GM12878 (cell line): ENCODE measurements at regions not wholly inside any gene's neighbourhood (a gene's known extent, or its start where the extent isn't known, plus 50 kb on each side); places are given as distances from the start of the nearest gene placed in this dataset.

Experiments used
- ATAC-seq: fragments of 200-7000 bp; cut with Tn5 transposase; 3 replicates; pipeline ENCODE4 v1.9.1; 2020; ENCODE audit warnings: mild to moderate bottlenecking, moderate library complexity
- BruUV-seq: library from RNA; stranded (reverse); fragments of 400-500 nt; replicated peaks from 2 replicates; lab custom pipeline; 2021; lab: Mats Ljungman, UMichigan
- CTCF ChIA-PET: fragments of 300-600 bp; sonication (Branson Sonifier 250); formaldehyde crosslinking; extraction: SDS; loops from one replicate; lab custom pipeline; 2021; ENCODE audit warnings: inconsistent platforms; lab: Yijun Ruan, JAX
- POLR2A ChIA-PET: fragments of 350-600 bp; formaldehyde crosslinking; extraction: SDS; loops from one replicate; lab custom pipeline; 2021; ENCODE audit warnings: inconsistent platforms; lab: Charles Lee
- RAD21 ChIA-PET: fragments of 300-600 bp; sonication (Branson Sonifier 250); formaldehyde crosslinking; loops from one replicate; lab custom pipeline; 2023; ENCODE audit warnings: antibody characterized with exemption; ENCODE audit not compliant: unreplicated experiment; lab: Charles Lee
- SMC1A ChIA-PET: fragments of 300-600 bp; sonication (Branson Sonifier 250); formaldehyde crosslinking; loops from one replicate; lab custom pipeline; 2023; ENCODE audit not compliant: unreplicated experiment, uncharacterized antibody; lab: Charles Lee
- DNase-seq: peaks from one replicate; pipeline ENCODE4 v3.0.0-alpha.2; 2011; ENCODE audit warnings: low read depth, low spot score
- FAIRE-seq: peaks from 3 replicates; lab custom pipeline; 2011; peaks lifted over from hg19 to GRCh38; lab: Jason Lieb, UNC
- H2AFZ ChIP-seq: 2 replicates; pipeline ENCODE4 v1.6.0; 2011; ENCODE audit warnings: low read depth, low read length, control low read depth; ENCODE audit not compliant: control insufficient read depth
- H3K27ac ChIP-seq: 2 replicates; pipeline ENCODE4 v1.5.1; 2011; ENCODE audit warnings: control low read depth; ENCODE audit not compliant: control insufficient read depth, insufficient read depth
- H3K27me3 ChIP-seq, 2 experiments: replicated peaks in 1 of 2; 2 replicates each; pipeline versions ENCODE4 v1.6.0 to v1.6.1; 2011; ENCODE audit warnings: low read length in 1 of 2; ENCODE audit not compliant: control insufficient read depth in 2 of 2, insufficient read depth in 2 of 2
- H3K36me3 ChIP-seq, 2 experiments: 2 replicates each; pipeline ENCODE4 v1.5.1; 2011; ENCODE audit warnings: low read length in 1 of 2; ENCODE audit not compliant: control insufficient read depth in 2 of 2, insufficient read depth in 2 of 2
- H3K4me1 ChIP-seq: 2 replicates; pipeline ENCODE4 v1.6.1; 2011; ENCODE audit warnings: mild to moderate bottlenecking, low read length, moderate library complexity, mixed read lengths; ENCODE audit not compliant: control insufficient read depth, insufficient read depth
- H3K4me2 ChIP-seq: 2 replicates; pipeline ENCODE4 v1.6.0; 2011; ENCODE audit warnings: control low read depth; ENCODE audit not compliant: control insufficient read depth, insufficient read depth
- H3K4me3 ChIP-seq: fragments of 200-600 bp; sonication (generic); 2 replicates; pipeline ENCODE4 v1.5.1; 2016
- H3K79me2 ChIP-seq: 2 replicates; pipeline ENCODE4 v1.6.0; 2011; ENCODE audit warnings: low read length; ENCODE audit not compliant: control insufficient read depth, insufficient read depth
- H3K9ac ChIP-seq: 2 replicates; pipeline ENCODE4 v1.8.0; 2011; ENCODE audit warnings: low read length, control low read depth, mixed read lengths; ENCODE audit not compliant: control insufficient read depth, insufficient read depth
- H3K9me3 ChIP-seq: replicated peaks from 3 replicates; pipeline ENCODE4 v1.5.1; 2011; ENCODE audit warnings: mild to moderate bottlenecking, low read length; ENCODE audit not compliant: control insufficient read depth, insufficient read depth
- H4K20me1 ChIP-seq: 2 replicates; pipeline ENCODE4 v1.6.0; 2011; ENCODE audit not compliant: control insufficient read depth, insufficient read depth
- ATF3 ChIP-seq: IDR thresholded peaks from 2 replicates; pipeline ENCODE4 v1.6.1; 2011; ENCODE audit warnings: low read depth, mild to moderate bottlenecking, low read length, moderate library complexity, borderline replicate concordance; ENCODE audit errors: extremely low read depth
- CREM ChIP-seq: IDR thresholded peaks from 2 replicates; pipeline ENCODE4 v1.6.1; 2014; ENCODE audit warnings: antibody characterized with exemption, low read depth
- IRF3 ChIP-seq: fragments of 450-650 bp; IDR thresholded peaks from 2 replicates; pipeline ENCODE4 v1.6.1; 2014; ENCODE audit warnings: mild to moderate bottlenecking
- IRF4 ChIP-seq: IDR thresholded peaks from 2 replicates; pipeline ENCODE4 v1.6.1; 2011; ENCODE audit warnings: low read depth, low read length
- LARP7 ChIP-seq: fragments of 450-650 bp; IDR thresholded peaks from 2 replicates; pipeline ENCODE4 v1.6.1; 2017; ENCODE audit warnings: mild to moderate bottlenecking
- MEF2A ChIP-seq: IDR thresholded peaks from 2 replicates; pipeline ENCODE4 v1.6.1; 2011; ENCODE audit warnings: low read depth, mild to moderate bottlenecking, low read length, moderate library complexity; ENCODE audit not compliant: insufficient read depth
- MTA2 ChIP-seq: fragments of 450-650 bp; IDR thresholded peaks from 2 replicates; pipeline ENCODE4 v1.6.1; 2016; ENCODE audit warnings: low read depth, mild to moderate bottlenecking, moderate library complexity
- NFIC ChIP-seq: IDR thresholded peaks from 2 replicates; pipeline ENCODE4 v1.6.1; 2012; ENCODE audit warnings: low read depth, mild to moderate bottlenecking, inconsistent platforms, low read length, moderate library complexity
- PAX5 ChIP-seq: IDR thresholded peaks from 2 replicates; pipeline ENCODE4 v1.6.1; 2011; ENCODE audit warnings: low read depth, low read length, borderline replicate concordance
- PRDM15 ChIP-seq: fragments of 450-650 bp; formaldehyde crosslinking; IDR thresholded peaks from 2 replicates; pipeline ENCODE4 v1.4.0; 2020; ENCODE audit warnings: mild to moderate bottlenecking, moderate library complexity
- RELB ChIP-seq: fragments of 450-650 bp; IDR thresholded peaks from 2 replicates; pipeline ENCODE4 v1.6.1; 2017; ENCODE audit warnings: low read depth, mild to moderate bottlenecking, moderate library complexity
- REST ChIP-seq: IDR thresholded peaks from 2 replicates; pipeline ENCODE4 v1.6.1; 2012; ENCODE audit warnings: mild to moderate bottlenecking, low read depth, low read length
- SMC3 ChIP-seq: IDR thresholded peaks from 2 replicates; pipeline ENCODE4 v1.6.1; 2011; ENCODE audit warnings: low read length, improper control_type of control experiment, borderline replicate concordance
- SP1 ChIP-seq: IDR thresholded peaks from one replicate; pipeline ENCODE4 v1.6.1; 2011; ENCODE audit warnings: low read depth, low read length
- YBX1 ChIP-seq: fragments of 450-650 bp; IDR thresholded peaks from 2 replicates; pipeline ENCODE4 v1.6.1; 2016; ENCODE audit warnings: antibody characterized with exemption
- ZBED1 ChIP-seq: IDR thresholded peaks from 2 replicates; pipeline ENCODE4 v1.6.1; 2016; ENCODE audit warnings: borderline replicate concordance
- WGBS: methylation state at CpG from one replicate; pipeline ENCODE4 v1.1.6; 2016; ENCODE audit warnings: low lambda C conversion rate; ENCODE audit not compliant: insufficient replicate concordance, insufficient coverage; ENCODE audit errors: missing lambda C conversion rate; 5-methylcytosine and 5-hydroxymethylcytosine counted together
- in situ Hi-C: fragments of 300-500 bp; cut with MboI; formaldehyde crosslinking; loops from 9 replicates; pipeline ENCODE4 v1.14.3; 2018; ENCODE audit warnings: mixed read lengths
- intact Hi-C: fragments of 100-400 bp; cut with micrococcal nuclease; formaldehyde crosslinking; loops from one replicate; pipeline ENCODE4 v1.14.2; 2022; ENCODE audit not compliant: unreplicated experiment

- DNase-seq (no peak), FAIRE-seq (no peak), ATAC-seq (no peak)
- Histone ChIP-seq H3K4me1 (no peaks in the 10 kb centered on the region), H2AFZ (no peak overlapping the region), H3K36me3 (no peaks in the 10 kb centered on the region), H3K27ac (no peak overlapping the region), H3K27me3 (no peaks in the 10 kb centered on the region), H4K20me1 (no peaks in the 10 kb centered on the region), H3K9me3 (no peaks in the 10 kb centered on the region; the same call in 2 of the 3 replicates), H3K79me2 (no peaks in the 10 kb centered on the region), H3K4me2 (no peak overlapping the region), H3K4me3 (no peak overlapping the region), H3K9ac (no peak overlapping the region)
- intact Hi-C loops (no loop called here), in situ Hi-C loops (loop anchor here (25.0 kb wide), 1 partner anchor 1919 kb away; no protein-coding TSS in a partner anchor)
- TF ChIP-seq SMC3 (no peak), CREM (no peak), PAX5 (no peak), ZBED1 (no peak), IRF3 (no peak), LARP7 (no peak), SP1 (no peak), IRF4 (no peak), MEF2A (no peak), PRDM15 (CRISPR knock-in tag) (no peak), ATF3 (no peak), YBX1 (no peak), MTA2 (no peak), REST (no peak), RELB (no peak), NFIC (no peak)
- CTCF ChIA-PET, result no interaction called here
- SMC1A ChIA-PET, result no interaction called here
- WGBS, result 92% methylated on average over 2 of the region's 2 CpGs
- POLR2A ChIA-PET, result no interaction called here
- RAD21 ChIA-PET, result no interaction called here
- BruUV-seq, result no TSS peak
Measured at GRCh38 chr22:48481748-48482147, 1345.9 kb downstream of the BRD1 start.
